WTC11 (cell line): ENCODE measurements at regions not wholly inside any gene's neighbourhood (a gene's known extent, or its start where the extent isn't known, plus 50 kb on each side); places are given as distances from the start of the nearest gene placed in this dataset.

Experiments
- ATAC-seq: fragments of 200-7000 bp; cut with Tn5 transposase; 2 replicates; pipeline ENCODE4 v1.10.0; 2021; ENCODE audit warnings: mild to moderate bottlenecking, moderate library complexity
- CTCF ChIA-PET: fragments of 300-600 bp; sonication (Branson Sonifier 250); formaldehyde crosslinking; loops from one replicate; lab custom pipeline; 2021; ENCODE audit warnings: antibody characterized with exemption; lab: Charles Lee
- POLR2A ChIA-PET: fragments of 350-600 bp; sonication (Branson Sonifier 250); formaldehyde crosslinking; loops from one replicate; lab custom pipeline; 2021; ENCODE audit warnings: antibody characterized with exemption; lab: Charles Lee
- DNase-seq: peaks from one replicate; pipeline ENCODE4 v3.0.0; 2021; ENCODE audit warnings: low spot score
- H3K27ac Mint-ChIP-seq: 2 replicates; pipeline ENCODE4 v1.8.0; 2021; ENCODE audit warnings: mixed read lengths
- H3K27me3 Mint-ChIP-seq: 2 replicates; pipeline ENCODE4 v1.8.0; 2021; ENCODE audit warnings: low read depth, mild to moderate bottlenecking, moderate library complexity, mixed read lengths
- H3K36me3 Mint-ChIP-seq: 2 replicates; pipeline ENCODE4 v1.8.0; 2021; ENCODE audit warnings: mixed read lengths
- H3K4me1 Mint-ChIP-seq: 2 replicates; pipeline ENCODE4 v1.8.0; 2022; ENCODE audit warnings: mixed read lengths
- H3K4me3 Mint-ChIP-seq: 2 replicates; pipeline ENCODE4 v1.8.0; 2021; ENCODE audit warnings: mild to moderate bottlenecking, moderate library complexity, mixed read lengths
- H3K9me3 Mint-ChIP-seq: 2 replicates; pipeline ENCODE4 v1.8.0; 2021; ENCODE audit warnings: mixed read lengths
- E2F4 ChIP-seq: sonication (generic); formaldehyde crosslinking; IDR thresholded peaks from 2 replicates; pipeline ENCODE4 v1.8.1; 2022; ENCODE audit warnings: low read depth, mild to moderate bottlenecking, moderate library complexity, missing genetic modification reagents, borderline replicate concordance
- ELF4 ChIP-seq: sonication (generic); formaldehyde crosslinking; IDR thresholded peaks from 2 replicates; pipeline ENCODE4 v1.8.1; 2022; ENCODE audit warnings: low read depth, mild to moderate bottlenecking, moderate library complexity, missing genetic modification reagents
- ETV6 ChIP-seq: sonication (generic); formaldehyde crosslinking; IDR thresholded peaks from 2 replicates; pipeline ENCODE4 v1.8.1; 2022; ENCODE audit warnings: mild to moderate bottlenecking, missing genetic modification reagents
- IRF1 ChIP-seq: sonication (generic); formaldehyde crosslinking; IDR thresholded peaks from 2 replicates; pipeline ENCODE4 v1.8.0; 2023; ENCODE audit warnings: missing genetic modification reagents
- MAX ChIP-seq: sonication (generic); formaldehyde crosslinking; IDR thresholded peaks from 2 replicates; pipeline ENCODE4 v1.8.0; 2022; ENCODE audit warnings: mild to moderate bottlenecking, missing genetic modification reagents
- MXD4 ChIP-seq: fragments of 250-450 bp; sonication (Bioruptor Pico); IDR thresholded peaks from 2 replicates; pipeline ENCODE4 v1.8.0; 2021; ENCODE audit warnings: mild to moderate bottlenecking, moderate library complexity, borderline replicate concordance
- NR2C2 ChIP-seq: sonication (generic); formaldehyde crosslinking; IDR thresholded peaks from 2 replicates; pipeline ENCODE4 v1.8.0; 2022; ENCODE audit warnings: mild to moderate bottlenecking, missing genetic modification reagents
- PRDM15 ChIP-seq: sonication (generic); formaldehyde crosslinking; IDR thresholded peaks from 2 replicates; pipeline ENCODE4 v1.8.0; 2022; ENCODE audit warnings: missing genetic modification reagents
- PRRX2 ChIP-seq: fragments of 250-450 bp; sonication (Bioruptor Pico); IDR thresholded peaks from 2 replicates; pipeline ENCODE4 v1.8.0; 2021; ENCODE audit warnings: mild to moderate bottlenecking
- SP1 ChIP-seq: sonication (generic); formaldehyde crosslinking; conservative IDR thresholded peaks from 2 replicates; pipeline ENCODE4 v1.8.1; 2022; ENCODE audit warnings: missing genetic modification reagents
- TP53 ChIP-seq: sonication (generic); formaldehyde crosslinking; IDR thresholded peaks from 2 replicates; pipeline ENCODE4 v1.8.1; 2023; ENCODE audit warnings: mild to moderate bottlenecking, missing genetic modification reagents
- ZBTB21 ChIP-seq: sonication (generic); formaldehyde crosslinking; IDR thresholded peaks from 2 replicates; pipeline ENCODE4 v1.8.1; 2023; ENCODE audit warnings: mild to moderate bottlenecking, missing genetic modification reagents, borderline replicate concordance
- ZNF317 ChIP-seq: sonication (generic); formaldehyde crosslinking; IDR thresholded peaks from 2 replicates; pipeline ENCODE4 v1.8.1; 2023; ENCODE audit warnings: low read depth, mild to moderate bottlenecking, moderate library complexity, missing genetic modification reagents, borderline replicate concordance
- ZNF416 ChIP-seq: fragments of 250-450 bp; sonication (Bioruptor Pico); IDR thresholded peaks from 2 replicates; pipeline ENCODE4 v1.9.0; 2021; ENCODE audit warnings: mild to moderate bottlenecking, inconsistent platforms
- ZNF423 ChIP-seq: fragments of 250-450 bp; sonication (Bioruptor Pico); IDR thresholded peaks from 2 replicates; pipeline ENCODE4 v2.1.2; 2022; ENCODE audit warnings: mild to moderate bottlenecking, moderate library complexity
- ZNF512 ChIP-seq: sonication (generic); formaldehyde crosslinking; IDR thresholded peaks from 2 replicates; pipeline ENCODE4 v1.8.1; 2022; ENCODE audit warnings: missing genetic modification reagents, borderline replicate concordance
- ZNF671 ChIP-seq: fragments of 250-450 bp; sonication (Bioruptor Pico); IDR thresholded peaks from 2 replicates; pipeline ENCODE4 v1.8.0; 2021; ENCODE audit warnings: mild to moderate bottlenecking

GRCh38 chr1:53390736-53391135 is 62.9 kb upstream of the LRP8 start:
- H3K9me3 Mint-ChIP-seq = peaks cover 13% of the 10 kb centered on the region
- no peak overlapping the region for H3K4me3 Mint-ChIP-seq
- peaks cover 6% of the 10 kb centered on the region for H3K27me3 Mint-ChIP-seq
- H3K36me3 Mint-ChIP-seq = peaks cover 3% of the 10 kb centered on the region; the same call in 1 of the 2 replicates
- no peak for DNase-seq
- ATAC-seq = no peak
- ChIA-PET POLR2A (interaction anchor here (1.1 kb wide), 1 partner anchor 23 kb away, joined by 3 read pairs; no protein-coding TSS in a partner anchor), CTCF (interaction anchor here (0.6 to 1.6 kb wide), 8 partner anchors 14 to 352 kb away, joined by 3 to 7 read pairs (median 3); no protein-coding TSS in a partner anchor)
- no peak overlapping the region for H3K27ac Mint-ChIP-seq
- peaks cover 22% of the 10 kb centered on the region for H3K4me1 Mint-ChIP-seq
- TF ChIP-seq ETV6 (CRISPR knock-in tag) (no peak), ZBTB21 (CRISPR knock-in tag) (no peak), PRRX2 (no peak), IRF1 (CRISPR knock-in tag) (no peak), E2F4 (CRISPR knock-in tag) (no peak), PRDM15 (CRISPR knock-in tag) (no peak)

- Mint-ChIP-seq H3K9me3 (peaks cover 13% of the 10 kb centered on the region), H3K27ac (no peak overlapping the region), H3K36me3 (peaks cover 3% of the 10 kb centered on the region; the same call in 1 of the 2 replicates), H3K4me1 (peaks cover 28% of the 10 kb centered on the region), H3K27me3 (peaks cover 5% of the 10 kb centered on the region), H3K4me3 (no peak overlapping the region)
- DNase-seq (no peak), ATAC-seq (no peak)
- TF ChIP-seq NR2C2 (CRISPR knock-in tag) = no peak
- CTCF ChIA-PET = interaction anchor here (0.7 to 2.5 kb wide), 8 partner anchors 15 to 351 kb away, joined by 3 to 19 read pairs (median 4); no protein-coding TSS in a partner anchor
- POLR2A ChIA-PET = no interaction called here
Observed at GRCh38 chr1:53391296-53391695, 63.4 kb upstream of the LRP8 start.

- DNase-seq (no peak), ATAC-seq (no peak)
- H3K4me3 Mint-ChIP-seq = no peak overlapping the region
- H3K4me1 Mint-ChIP-seq = peaks cover 34% of the 10 kb centered on the region
- ChIA-PET POLR2A (no interaction called here), CTCF (interaction anchor here (1.0 to 2.6 kb wide), 11 partner anchors 9 to 201 kb away, joined by 3 to 47 read pairs (median 11); no protein-coding TSS in a partner anchor)
- TF ChIP-seq ZNF671 (no peak), ZNF423 (CRISPR knock-in tag) (no peak), MXD4 (no peak), ZNF317 (no peak), TP53 (CRISPR knock-in tag) (no peak), MAX (CRISPR knock-in tag) (no peak), ZBTB21 (CRISPR knock-in tag) (no peak), ELF4 (CRISPR knock-in tag) (no peak), ZNF512 (CRISPR knock-in tag) (no peak), SP1 (CRISPR knock-in tag) (no peak), ZNF416 (no peak), IRF1 (CRISPR knock-in tag) (no peak), PRRX2 (no peak)
- H3K9me3 Mint-ChIP-seq = peaks cover 10% of the 10 kb centered on the region
- H3K27ac Mint-ChIP-seq = no peak overlapping the region
- peaks cover 3% of the 10 kb centered on the region; the same call in 1 of the 2 replicates for H3K36me3 Mint-ChIP-seq
- H3K27me3 Mint-ChIP-seq = peaks cover 5% of the 10 kb centered on the region; the same call in 1 of the 2 replicates
Observed at GRCh38 chr1:53391982-53392381, 64.1 kb upstream of the LRP8 start.
